ENCODE measurements at regions not wholly inside any gene's neighbourhood (a gene's known extent, or its start where the extent isn't known, plus 50 kb on each side); places are given as distances from the start of the nearest gene placed in this dataset.
"Not testable (repeated sequence)": the region's sequence is repeated elsewhere in the genome, so short reads cannot be mapped to it uniquely, and the experiment has no call there.

DNA sequence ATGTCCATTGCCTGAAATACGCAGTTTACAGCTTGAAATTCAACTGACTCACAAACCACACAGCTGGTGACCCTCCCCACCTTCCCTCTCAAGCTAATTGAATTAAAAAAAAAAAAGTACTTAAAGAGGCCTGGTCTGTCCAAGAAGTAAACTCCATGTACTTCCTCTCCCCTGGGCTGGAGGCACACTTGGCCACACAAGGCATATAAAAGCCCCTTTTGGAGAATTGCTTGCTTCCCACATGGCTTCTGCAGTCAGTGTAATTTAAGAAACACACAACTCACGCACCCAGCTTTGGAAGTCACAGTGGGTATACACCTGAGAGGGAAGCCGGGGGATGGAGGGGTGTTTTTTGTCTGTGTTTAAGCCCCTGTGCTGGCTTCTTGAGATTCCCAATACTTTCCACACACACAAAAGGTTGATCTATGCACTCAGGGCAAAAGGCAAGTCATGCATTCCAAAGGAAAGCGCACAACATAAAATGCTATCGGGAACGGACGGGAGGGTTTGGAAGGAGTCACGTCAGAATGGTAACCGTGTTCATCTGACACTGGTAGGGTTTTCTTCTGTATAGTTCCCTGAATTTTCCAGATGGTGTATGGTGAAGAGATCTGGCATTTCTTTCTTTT, 106.6 kb upstream of the ALDH1A3 start:
- Histone ChIP-seq H3K4me3 (no peak overlapping the region), H3K4me1 (no peaks in the 10 kb centered on the region), H3K27ac (no peak overlapping the region), H3K27me3 (peaks cover 0 to 5% (median 0%) of the 10 kb centered on the region in 7 donors), H3K36me3 (no peaks in the 10 kb centered on the region), H3K9me3 (no peaks in the 10 kb centered on the region)
- intact Hi-C loops (cut with DNase I) = no loop called here
- DNase-seq (no peak), ATAC-seq (no peak)
- TF ChIP-seq, protein P1, sequence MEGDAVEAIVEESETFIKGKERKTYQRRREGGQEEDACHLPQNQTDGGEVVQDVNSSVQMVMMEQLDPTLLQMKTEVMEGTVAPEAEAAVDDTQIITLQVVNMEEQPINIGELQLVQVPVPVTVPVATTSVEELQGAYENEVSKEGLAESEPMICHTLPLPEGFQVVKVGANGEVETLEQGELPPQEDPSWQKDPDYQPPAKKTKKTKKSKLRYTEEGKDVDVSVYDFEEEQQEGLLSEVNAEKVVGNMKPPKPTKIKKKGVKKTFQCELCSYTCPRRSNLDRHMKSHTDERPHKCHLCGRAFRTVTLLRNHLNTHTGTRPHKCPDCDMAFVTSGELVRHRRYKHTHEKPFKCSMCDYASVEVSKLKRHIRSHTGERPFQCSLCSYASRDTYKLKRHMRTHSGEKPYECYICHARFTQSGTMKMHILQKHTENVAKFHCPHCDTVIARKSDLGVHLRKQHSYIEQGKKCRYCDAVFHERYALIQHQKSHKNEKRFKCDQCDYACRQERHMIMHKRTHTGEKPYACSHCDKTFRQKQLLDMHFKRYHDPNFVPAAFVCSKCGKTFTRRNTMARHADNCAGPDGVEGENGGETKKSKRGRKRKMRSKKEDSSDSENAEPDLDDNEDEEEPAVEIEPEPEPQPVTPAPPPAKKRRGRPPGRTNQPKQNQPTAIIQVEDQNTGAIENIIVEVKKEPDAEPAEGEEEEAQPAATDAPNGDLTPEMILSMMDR (IDR thresholded peaks at IDR 0.05) = no peak
- WGBS, 2 donors = 90 to 91% methylated on average over 9 of the region's 9 CpGs

DNA sequence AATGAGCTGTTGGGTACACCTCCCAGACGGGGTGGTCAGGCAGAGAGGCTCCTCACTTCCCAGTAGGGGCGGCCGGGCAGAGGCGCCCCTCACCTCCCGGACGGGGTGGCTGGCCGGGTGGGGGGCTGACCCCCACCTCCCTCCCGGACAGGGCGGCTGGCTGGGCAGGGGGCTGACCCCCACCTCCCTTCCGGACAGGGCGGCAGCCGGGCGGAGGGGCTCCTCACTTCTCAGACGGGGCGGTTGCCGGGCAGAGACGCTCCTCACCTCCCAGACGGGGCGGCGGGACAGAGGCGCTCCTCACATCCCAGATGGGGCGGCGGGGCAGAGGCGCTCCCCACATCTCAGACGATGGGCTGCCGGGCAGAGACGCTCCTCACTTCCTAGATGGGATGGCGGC, 105.6 kb upstream of the ALDH1A3 start:
- H3K4me1 ChIP-seq; H3K9me3 ChIP-seq; H3K36me3 ChIP-seq; ATAC-seq; H3K27me3 ChIP-seq; intact Hi-C loops (cut with DNase I); DNase-seq; H3K4me3 ChIP-seq; H3K27ac ChIP-seq: not testable (repeated sequence)
- 98 to 100% methylated on average over 26 to 27 of the region's 28 CpGs for WGBS, 2 donors

DNA sequence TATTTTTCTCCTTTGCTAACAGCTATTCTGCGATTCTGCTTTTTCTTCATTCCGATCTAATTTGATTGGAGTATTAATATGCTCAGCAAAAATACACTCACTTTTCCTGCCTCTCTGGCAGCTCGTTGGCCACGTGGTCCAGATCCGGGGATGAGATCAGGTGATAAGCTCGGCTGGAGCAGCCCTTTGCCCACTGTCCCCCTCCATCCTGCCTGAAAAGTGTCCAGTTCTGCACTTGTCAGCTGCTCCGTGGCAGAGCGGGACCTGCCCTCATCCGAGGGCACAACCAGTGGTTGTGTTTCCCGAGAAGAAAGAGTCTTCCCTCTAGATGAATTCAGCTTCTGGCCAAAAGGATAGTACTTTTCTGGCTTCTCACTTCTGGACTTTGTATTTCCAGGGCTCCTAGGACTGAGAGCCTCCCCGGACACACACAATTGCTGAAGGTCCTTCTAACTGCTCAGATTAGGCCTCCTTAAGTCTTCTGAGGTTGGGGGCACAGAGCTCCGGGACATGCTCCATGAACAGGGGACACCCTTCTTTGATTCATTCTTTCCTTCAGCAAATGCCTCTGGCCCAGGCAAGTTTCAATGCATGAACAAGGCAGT, 103.9 kb upstream of the ALDH1A3 start:
- DNase-seq = no peak
- Histone ChIP-seq H3K9me3 (no peaks in the 10 kb centered on the region), H3K27ac (no peak overlapping the region), H3K27me3 (peaks cover 0 to 6% (median 0%) of the 10 kb centered on the region in 7 donors), H3K4me1 (no peaks in the 10 kb centered on the region), H3K4me3 (no peak overlapping the region), H3K36me3 (no peaks in the 10 kb centered on the region)
- intact Hi-C loops (cut with DNase I) = no loop called here
- ATAC-seq = no peak
- TF ChIP-seq, protein P1 (IDR thresholded peaks at IDR 0.05) = no peak
- WGBS, 2 donors = 91 to 92% methylated on average over 12 of the region's 12 CpGs

GRCh38 chr15:100777821-100778220, 101.8 kb upstream of the ALDH1A3 start:
- intact Hi-C loops (cut with DNase I) = no loop called here
- Histone ChIP-seq H3K4me3 (no peak overlapping the region), H3K9me3 (no peaks in the 10 kb centered on the region), H3K36me3 (no peaks in the 10 kb centered on the region), H3K4me1 (no peaks in the 10 kb centered on the region), H3K27ac (no peak overlapping the region), H3K27me3 (peaks cover 0 to 8% (median 0%) of the 10 kb centered on the region in 7 donors)
- TF ChIP-seq, protein P1 (IDR thresholded peaks at IDR 0.05) = no peak
- no peak for ATAC-seq
- 89 to 92% methylated on average over 2 of the region's 2 CpGs for WGBS, 2 donors
- no peak for DNase-seq

GRCh38 chr15:100778831-100779288, 100.8 kb upstream of the ALDH1A3 start:
- 52 to 55% methylated on average over 18 of the region's 18 CpGs for WGBS, 2 donors
- intact Hi-C loops (cut with DNase I) = no loop called here
- no peak overlapping the region for H3K27ac ChIP-seq
- no peak overlapping the region for H3K4me3 ChIP-seq
- TF ChIP-seq, protein P1 (IDR thresholded peaks at IDR 0.05) = no peak
- ATAC-seq (peak in 2 of 8 donors; percentile 54 to 57), DNase-seq (peak in 1 of 2 donors; percentile 13)
- no peaks in the 10 kb centered on the region for H3K36me3 ChIP-seq
- H3K27me3 ChIP-seq = peaks cover 0 to 16% (median 0%) of the 10 kb centered on the region in 7 donors
- H3K9me3 ChIP-seq = no peaks in the 10 kb centered on the region
- H3K4me1 ChIP-seq = no peaks in the 10 kb centered on the region

Data from heart right ventricle (tissue), 16 donors.